Stimulated activated CD8-positive, alpha-beta memory T cell treated with anti-CD3 and anti-CD28 coated beads, Interleukin-4, amount 100 ng/mL, for 4 hours (primary cell): ENCODE measurements at regions not wholly inside any gene's neighbourhood (a gene's known extent, or its start where the extent isn't known, plus 50 kb on each side); places are given as distances from the start of the nearest gene placed in this dataset.
"Not testable (repeated sequence)": the region's sequence is repeated elsewhere in the genome, so short reads cannot be mapped to it uniquely, and the experiment has no call there.

Experiments
- DNase-seq, 2 donors: peaks; one replicate each; pipeline ENCODE4 v3.0.0-alpha.2; 2020; ENCODE audit warnings: low read depth in 2 of 2, low spot score in 1 of 2

- no peak for DNase-seq
These were observed 318.1 kb downstream of the PTTG2 start for GRCh38 chr4:38278255-38278654.

DNA sequence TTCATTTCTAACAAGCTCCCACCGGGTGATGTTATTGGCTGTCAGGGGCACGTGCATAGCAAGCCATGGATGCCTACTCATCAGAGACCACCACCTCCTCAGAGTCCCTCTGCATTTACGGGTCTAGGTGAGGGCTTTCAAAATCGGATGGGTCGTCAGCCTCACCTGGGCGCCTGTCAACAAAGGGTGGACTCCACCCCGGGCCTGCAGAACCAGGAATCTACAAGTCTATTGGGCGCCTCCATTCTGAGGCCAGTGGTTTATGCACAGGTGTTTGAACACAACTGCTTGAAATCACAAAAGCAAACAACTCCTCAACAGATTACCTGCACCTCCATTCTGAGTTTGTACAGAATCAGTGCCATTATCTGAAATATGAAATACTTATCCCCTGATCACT lies 318.9 kb downstream of the PTTG2 start:
- no peak for DNase-seq

- DNase-seq = no peak
These were observed 319.6 kb downstream of the PTTG2 start for GRCh38 chr4:38279650-38280322.

GRCh38 chr4:38280323-38280706 lies 320.1 kb downstream of the PTTG2 start:
- DNase-seq = no peak

GRCh38 chr4:38281371-38282071 lies 321.3 kb downstream of the PTTG2 start:
- no peak for DNase-seq

- DNase-seq = no peak
These were observed 323.5 kb downstream of the PTTG2 start for GRCh38 chr4:38283724-38284123.

- DNase-seq = no peak
These were observed 324.3 kb downstream of the PTTG2 start for GRCh38 chr4:38284294-38285030.

DNA sequence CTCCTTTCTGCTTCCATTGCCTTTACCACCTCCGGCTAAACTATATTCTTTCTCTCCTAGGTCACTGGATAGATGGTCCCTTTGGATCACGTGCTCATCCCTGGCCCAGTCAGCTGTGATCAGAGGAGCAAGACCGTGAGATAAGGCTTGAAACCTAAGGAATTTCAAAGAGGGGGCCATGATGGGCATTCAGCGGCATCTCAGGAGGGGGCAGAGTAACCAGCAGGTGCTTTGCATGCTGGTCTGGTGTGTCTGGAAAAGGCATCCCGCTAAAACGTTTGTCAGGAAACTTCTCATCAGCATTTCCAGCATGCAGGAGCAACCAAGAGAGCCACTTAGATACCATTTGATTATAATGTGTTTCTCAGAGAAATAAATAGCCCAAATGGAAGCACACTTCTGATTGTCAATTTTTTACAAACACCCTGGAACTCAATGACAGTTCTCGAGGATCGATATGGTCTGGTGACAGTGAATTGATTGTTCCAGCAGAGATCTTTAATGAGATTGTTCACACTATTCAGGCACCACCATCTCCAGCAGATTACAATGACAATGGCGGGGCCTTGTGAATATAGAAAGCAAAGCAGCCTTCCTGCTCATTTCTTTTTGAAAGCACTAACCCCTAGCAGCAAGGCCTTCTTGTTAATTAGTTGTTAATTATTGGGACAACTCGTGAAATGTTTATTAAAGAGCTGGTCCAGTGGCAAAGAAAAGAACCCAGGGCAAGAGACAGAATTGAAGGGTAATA lies 327.1 kb downstream of the PTTG2 start:
- DNase-seq = no peak

DNA sequence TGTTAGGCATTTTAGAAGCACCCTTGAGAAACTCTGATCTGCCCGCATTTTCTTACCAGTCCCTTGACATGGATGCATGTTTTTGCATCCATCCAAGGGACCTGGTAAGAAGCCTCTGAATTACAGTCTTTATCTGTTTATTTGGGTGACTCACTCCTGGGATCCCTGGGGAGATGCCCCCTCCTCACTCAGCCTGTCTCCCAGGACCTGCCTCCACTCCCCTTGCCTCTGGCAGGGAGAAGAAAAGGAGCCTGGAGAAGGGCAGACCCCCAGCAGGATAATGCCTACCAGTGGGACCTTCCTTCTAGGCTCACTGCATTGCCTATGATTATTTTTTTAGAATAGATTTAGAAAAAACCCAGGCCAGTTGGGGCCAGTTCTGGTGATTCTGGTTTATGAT lies 329.4 kb downstream of the PTTG2 start:
- no peak for DNase-seq

GRCh38 chr4:38290366-38290765 lies 330.2 kb downstream of the PTTG2 start:
- no peak for DNase-seq

DNA sequence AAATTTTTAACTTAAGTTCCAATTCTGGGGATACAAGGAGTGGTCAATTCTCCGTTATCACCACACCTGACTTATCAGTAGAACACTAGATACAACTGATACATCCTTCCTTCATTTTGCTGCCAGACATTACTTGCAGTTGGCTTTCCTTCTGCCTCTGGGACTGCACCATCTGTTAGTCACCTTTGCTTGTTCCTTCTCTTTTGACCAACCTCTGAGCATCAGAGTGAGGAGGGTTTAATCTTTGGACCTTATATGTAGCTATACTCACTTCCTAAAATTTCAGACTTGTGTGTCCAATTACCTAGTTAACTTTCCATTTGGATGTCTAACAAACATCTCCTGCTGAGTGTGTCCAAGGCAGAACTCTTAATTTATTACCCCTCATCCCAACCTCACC lies 330.7 kb downstream of the PTTG2 start:
- no peak for DNase-seq

DNA sequence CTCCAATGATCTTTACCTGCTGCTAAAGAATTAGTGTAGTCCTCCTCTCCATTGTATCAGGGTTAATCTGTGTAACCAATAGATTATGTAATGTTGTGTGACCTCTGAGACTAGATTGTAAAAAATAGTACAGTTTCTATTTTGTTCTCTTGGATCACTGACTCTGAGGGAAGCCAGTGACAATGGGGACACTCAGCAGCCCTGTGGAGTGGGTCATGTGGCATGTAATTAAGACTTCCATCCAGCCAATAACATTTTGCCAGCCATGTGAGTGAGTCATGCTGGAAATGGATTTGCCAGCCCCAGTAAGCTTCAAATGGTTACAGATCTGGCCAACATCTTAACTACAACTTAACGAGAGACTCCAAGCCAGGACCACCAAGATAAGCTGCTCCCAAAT lies 332.3 kb downstream of the PTTG2 start:
- DNase-seq = no peak

- no peak for DNase-seq
These were observed 334.0 kb downstream of the PTTG2 start for GRCh38 chr4:38294238-38294637.

DNA sequence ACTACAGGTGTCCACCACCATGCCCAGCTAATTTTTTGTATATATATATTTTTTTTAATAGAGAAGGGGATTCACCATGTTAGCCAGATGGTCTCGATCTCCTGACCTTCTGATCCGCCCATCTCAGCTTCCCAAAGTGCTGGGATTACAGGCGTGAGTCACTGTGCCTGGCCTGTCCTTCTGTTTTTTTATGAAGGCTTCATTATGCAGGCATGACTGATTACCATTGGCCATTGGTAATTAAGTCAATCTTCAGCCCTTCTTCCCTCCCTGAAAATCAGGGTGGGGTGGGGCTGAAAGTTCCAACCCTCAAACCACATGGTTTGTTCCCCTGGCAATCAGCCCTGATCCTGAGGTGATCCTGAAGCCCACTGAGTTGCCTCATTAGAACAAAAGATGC lies 336.9 kb downstream of the PTTG2 start:
- DNase-seq = no peak

DNA sequence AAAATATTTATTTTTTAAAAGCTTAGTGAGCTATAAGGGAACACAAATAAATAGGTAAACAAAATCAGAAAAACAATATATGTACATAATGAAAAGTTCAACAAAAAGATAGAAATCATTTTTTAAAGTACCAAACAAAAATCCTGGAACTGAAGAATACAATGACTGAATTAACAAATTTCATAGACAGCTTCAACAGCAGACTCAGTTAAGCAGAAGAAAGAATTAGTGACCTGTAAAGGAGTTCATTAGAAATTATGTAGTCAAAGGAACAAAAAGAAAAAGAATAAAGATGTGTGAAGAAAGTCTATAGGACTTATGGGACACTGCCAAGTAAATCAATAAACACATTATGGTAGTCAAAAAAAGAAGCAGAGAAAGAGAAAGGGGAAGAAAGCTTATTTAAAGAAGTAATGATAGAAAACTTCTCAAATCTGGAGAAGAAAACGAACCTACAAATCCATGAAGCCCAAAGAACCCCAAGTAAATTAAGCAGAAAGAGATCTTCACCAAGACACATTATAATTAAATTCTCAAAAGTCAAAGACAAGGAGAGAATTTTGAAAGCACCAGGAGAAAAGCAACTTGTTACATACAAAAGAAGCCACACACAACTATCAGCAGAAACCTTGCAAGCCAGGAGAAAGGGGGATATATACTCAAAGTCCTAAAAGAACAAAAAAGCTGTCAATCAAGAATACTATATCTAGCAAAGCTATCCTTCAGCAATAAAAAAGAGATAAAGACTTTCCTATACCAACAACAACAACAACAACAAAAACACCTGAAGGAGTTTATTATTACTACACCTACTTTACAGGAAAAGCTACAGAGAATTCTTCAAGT lies 338.9 kb downstream of the PTTG2 start:
- no peak for DNase-seq

- no peak for DNase-seq
These were observed 342.7 kb downstream of the PTTG2 start for GRCh38 chr4:38302910-38303309.

GRCh38 chr4:38304460-38304859 lies 344.3 kb downstream of the PTTG2 start:
- not testable (repeated sequence) for DNase-seq

DNA sequence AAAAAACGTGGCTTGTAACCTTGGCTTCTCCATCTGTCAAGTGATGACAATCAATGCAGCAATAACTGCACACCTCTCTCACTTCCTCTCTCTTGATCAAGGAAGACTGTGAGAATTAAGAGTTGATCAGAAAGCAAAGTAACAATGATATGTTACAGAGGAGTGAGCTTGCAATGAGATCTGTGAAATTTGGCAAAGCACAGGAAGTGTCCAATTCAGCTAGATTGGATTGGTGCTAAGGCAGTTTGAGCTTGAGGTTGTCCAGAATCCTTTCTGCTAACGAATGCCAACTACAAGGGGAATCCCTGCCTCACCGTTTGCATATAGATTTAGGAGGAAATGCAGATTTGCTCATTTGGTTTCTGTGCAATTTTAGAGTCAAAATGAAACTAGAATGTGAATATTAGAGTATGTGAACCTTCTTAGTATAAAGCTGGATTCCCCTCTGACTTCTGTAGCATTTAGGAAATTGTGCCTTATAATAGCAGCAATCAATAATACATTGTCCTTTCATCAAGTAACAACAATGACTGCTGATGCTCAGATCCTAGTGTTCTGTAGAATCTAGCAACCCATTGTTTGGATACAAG lies 346.4 kb downstream of the PTTG2 start:
- DNase-seq = no peak

DNA sequence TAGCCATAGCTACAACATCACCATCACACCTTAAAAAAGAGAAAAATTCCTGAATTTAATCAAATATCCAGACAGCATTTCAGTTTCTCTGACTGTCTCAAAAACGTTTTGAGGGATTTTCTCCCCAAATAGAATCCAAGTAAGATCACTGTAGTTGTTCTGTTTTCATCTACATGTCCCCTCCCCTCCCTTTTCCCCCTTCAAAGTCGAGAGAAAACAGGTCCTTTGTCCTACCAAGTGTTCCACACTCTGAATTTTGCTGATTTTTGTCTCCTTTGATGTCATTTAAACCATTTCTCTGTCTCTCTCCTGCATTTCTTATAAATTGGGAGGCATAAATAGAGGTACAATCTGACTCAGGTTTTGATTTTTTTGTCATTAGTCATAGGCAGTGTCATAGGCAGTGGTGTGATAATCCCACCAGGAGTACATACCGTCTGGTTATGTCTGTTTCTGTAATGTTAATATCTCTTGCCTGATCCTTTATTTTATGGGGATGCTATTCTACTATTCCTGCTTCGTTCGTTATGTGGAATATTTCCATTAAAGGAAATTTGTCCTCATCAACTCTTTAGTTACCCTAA lies 348.6 kb downstream of the PTTG2 start:
- no peak for DNase-seq

DNA sequence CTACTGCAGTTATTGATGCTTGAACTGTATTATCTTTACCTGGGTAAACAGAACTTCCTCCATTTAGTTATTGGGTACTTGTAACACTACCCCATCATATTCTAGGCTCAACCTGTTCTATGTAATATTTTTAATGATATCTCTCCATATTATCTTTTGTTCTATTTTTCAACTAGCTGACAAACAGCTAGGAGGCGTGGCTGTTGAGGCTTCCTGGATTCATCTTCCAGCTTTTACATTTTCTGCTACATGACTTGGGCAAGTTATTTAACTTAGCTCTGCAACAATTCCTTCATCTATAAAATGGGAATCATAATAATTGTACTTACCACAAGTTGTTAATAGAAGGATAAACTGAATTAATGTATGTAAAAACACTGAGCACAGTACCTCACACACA lies 349.3 kb downstream of the PTTG2 start:
- no peak for DNase-seq
